Osteoblast (primary cell): ENCODE measurements at regions not wholly inside any gene's neighbourhood (a gene's known extent, or its start where the extent isn't known, plus 50 kb on each side); places are given as distances from the start of the nearest gene placed in this dataset.
"Not testable (repeated sequence)": the region's sequence is repeated elsewhere in the genome, so short reads cannot be mapped to it uniquely, and the experiment has no call there.

Source experiments
- DNase-seq: peaks from one replicate; pipeline ENCODE4 v3.0.0; 2011; ENCODE audit warnings: low spot score, mixed read lengths; ENCODE audit not compliant: insufficient read length; ENCODE audit errors: missing footprints
- H2AFZ ChIP-seq: 2 replicates; pipeline ENCODE4 v1.6.0; 2011; ENCODE audit warnings: mild to moderate bottlenecking, low read length
- H3K27ac ChIP-seq: 2 replicates; pipeline ENCODE4 v1.5.1; 2011; ENCODE audit warnings: mild to moderate bottlenecking, low read depth, low read length, moderate library complexity
- H3K27me3 ChIP-seq: 2 replicates; pipeline ENCODE4 v1.6.0; 2012; ENCODE audit warnings: mild to moderate bottlenecking, control low read depth, inconsistent platforms, low read length, moderate library complexity; ENCODE audit not compliant: insufficient read depth
- H3K36me3 ChIP-seq: 2 replicates; pipeline ENCODE4 v1.5.1; 2011; ENCODE audit warnings: mild to moderate bottlenecking, low read length, control low read depth, moderate library complexity; ENCODE audit not compliant: insufficient read depth
- H3K4me1 ChIP-seq: 2 replicates; pipeline ENCODE4 v1.5.1; 2011; ENCODE audit warnings: mild to moderate bottlenecking, low read length, control low read depth, moderate library complexity; ENCODE audit not compliant: insufficient read depth
- H3K4me2 ChIP-seq: 2 replicates; pipeline ENCODE4 v1.6.0; 2011; ENCODE audit warnings: mild to moderate bottlenecking, low read length; ENCODE audit not compliant: insufficient read depth
- H3K4me3 ChIP-seq: fragments of 200-600 bp; sonication (generic); 3 replicates; pipeline ENCODE4 v1.5.1; 2012; ENCODE audit warnings: mild to moderate bottlenecking, low read length, inconsistent platforms; ENCODE audit not compliant: insufficient read depth
- H3K79me2 ChIP-seq: 2 replicates; pipeline ENCODE4 v1.6.0; 2012; ENCODE audit warnings: mild to moderate bottlenecking, low read length, control low read depth, inconsistent platforms; ENCODE audit not compliant: insufficient read depth
- H3K9me3 ChIP-seq: 2 replicates; pipeline ENCODE4 v1.5.1; 2011; ENCODE audit warnings: low read depth, low read length, control low read depth
- H4K20me1 ChIP-seq: 2 replicates; pipeline ENCODE4 v1.6.0; 2012; ENCODE audit warnings: mild to moderate bottlenecking, low read length, control low read depth; ENCODE audit not compliant: insufficient read depth
- TF ChIP-seq, protein P1 (sequence below): IDR thresholded peaks from 2 replicates; pipeline ENCODE4 v1.5.1; 2011; ENCODE audit warnings: mild to moderate bottlenecking, low read depth, low read length, moderate library complexity; ENCODE audit errors: extremely low read depth

DNA sequence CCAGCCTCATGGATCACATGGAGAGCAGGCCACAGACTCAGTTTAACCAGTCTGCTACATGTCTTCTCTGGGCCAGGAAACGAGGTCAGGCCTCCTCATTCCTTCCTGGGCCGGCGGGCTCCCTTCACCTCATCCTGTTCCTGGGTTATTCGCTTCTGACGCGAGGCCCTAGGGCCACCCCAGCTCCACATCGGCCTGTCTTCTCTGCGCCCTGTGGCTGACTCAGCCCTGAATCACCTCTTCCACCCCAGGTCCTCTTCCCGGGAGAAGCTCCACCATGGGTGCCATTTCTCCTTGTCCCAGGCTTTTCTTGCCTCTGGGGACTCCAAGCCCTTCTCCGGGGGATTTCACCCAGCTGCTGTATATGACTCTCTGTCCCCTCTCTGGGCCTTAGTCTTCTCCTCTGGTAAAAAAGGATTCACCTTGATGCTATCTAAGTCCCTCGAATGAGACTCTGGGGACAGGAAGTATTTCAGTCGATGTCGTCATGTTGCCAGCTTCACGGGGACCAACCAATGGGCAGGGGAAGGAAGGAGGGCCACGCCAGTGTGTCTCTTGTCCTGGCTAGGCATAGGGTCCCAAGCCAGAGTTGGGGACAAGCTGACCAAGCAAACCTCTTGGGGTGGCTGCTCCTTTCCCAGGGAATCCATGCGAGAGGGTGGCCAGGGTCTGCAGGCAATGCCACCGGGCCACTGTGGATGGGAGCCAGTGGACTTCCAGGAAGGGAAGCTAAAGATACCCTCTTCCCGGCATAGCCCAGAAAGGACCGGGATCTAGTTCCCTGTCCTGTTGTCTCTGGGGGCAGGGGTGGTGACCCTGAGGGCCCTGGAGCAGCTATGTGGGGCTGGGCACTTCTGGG is 58.7 kb downstream of the SOCS3 start:
- Histone ChIP-seq H3K27me3 (no peaks in the 10 kb centered on the region), H3K79me2 (no peaks in the 10 kb centered on the region), H4K20me1 (no peaks in the 10 kb centered on the region), H3K4me2 (no peak overlapping the region), H3K4me1 (peaks cover 14% of the 10 kb centered on the region), H2AFZ (peak overlapping the region; percentile 91), H3K4me3 (no peak overlapping the region), H3K36me3 (no peaks in the 10 kb centered on the region), H3K27ac (peak overlapping the region; percentile 48), H3K9me3 (no peaks in the 10 kb centered on the region)
- TF ChIP-seq, protein P1, sequence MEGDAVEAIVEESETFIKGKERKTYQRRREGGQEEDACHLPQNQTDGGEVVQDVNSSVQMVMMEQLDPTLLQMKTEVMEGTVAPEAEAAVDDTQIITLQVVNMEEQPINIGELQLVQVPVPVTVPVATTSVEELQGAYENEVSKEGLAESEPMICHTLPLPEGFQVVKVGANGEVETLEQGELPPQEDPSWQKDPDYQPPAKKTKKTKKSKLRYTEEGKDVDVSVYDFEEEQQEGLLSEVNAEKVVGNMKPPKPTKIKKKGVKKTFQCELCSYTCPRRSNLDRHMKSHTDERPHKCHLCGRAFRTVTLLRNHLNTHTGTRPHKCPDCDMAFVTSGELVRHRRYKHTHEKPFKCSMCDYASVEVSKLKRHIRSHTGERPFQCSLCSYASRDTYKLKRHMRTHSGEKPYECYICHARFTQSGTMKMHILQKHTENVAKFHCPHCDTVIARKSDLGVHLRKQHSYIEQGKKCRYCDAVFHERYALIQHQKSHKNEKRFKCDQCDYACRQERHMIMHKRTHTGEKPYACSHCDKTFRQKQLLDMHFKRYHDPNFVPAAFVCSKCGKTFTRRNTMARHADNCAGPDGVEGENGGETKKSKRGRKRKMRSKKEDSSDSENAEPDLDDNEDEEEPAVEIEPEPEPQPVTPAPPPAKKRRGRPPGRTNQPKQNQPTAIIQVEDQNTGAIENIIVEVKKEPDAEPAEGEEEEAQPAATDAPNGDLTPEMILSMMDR = no peak
- DNase-seq = peak; percentile 84

DNA sequence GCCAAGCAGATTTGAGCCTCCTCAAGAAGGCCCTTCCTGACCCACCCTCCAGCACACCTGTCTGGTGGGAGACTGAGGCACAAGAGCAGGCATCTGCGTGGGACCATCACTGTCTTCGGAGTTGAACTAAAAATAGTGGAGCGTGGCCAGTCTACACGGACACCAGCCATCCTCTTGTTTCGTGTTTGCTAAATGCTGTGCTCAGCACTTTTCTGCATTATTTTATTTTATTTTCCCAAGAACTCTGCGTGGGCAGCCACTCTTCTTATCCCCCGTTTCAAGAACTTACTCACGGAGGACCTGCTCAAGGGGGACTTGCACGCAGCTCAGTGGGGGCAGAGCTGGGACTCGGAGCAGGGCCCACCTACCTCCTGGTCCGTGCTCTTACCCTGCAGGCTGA is 60.8 kb downstream of the SOCS3 start:
- Histone ChIP-seq H3K4me1 (peaks cover 21% of the 10 kb centered on the region), H4K20me1 (no peaks in the 10 kb centered on the region), H3K27ac (no peak overlapping the region), H3K4me3 (no peak overlapping the region), H3K36me3 (no peaks in the 10 kb centered on the region), H3K79me2 (no peaks in the 10 kb centered on the region), H2AFZ (no peak overlapping the region), H3K9me3 (no peaks in the 10 kb centered on the region), H3K27me3 (no peaks in the 10 kb centered on the region), H3K4me2 (no peak overlapping the region)
- DNase-seq = peak; percentile 6
- TF ChIP-seq, protein P1 = no peak

DNA sequence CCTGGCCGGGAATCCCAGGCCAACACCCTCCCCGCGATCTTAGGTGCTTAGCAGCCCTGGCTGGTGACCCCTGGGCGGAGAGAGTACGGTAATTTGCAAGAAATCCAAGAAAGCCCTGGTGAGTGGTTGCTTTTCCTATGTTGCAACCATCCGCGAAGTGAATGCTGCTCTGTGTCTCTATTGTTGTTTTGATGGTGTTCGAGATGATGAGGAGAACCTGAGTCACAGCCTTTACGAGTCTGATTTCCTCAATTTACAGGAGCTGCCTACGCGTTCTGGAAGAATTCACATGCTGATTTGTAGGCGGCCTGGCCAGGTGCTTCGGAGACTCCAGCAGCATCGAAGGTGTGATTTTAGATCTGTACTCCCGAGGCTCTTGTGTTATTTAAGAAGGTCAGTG is 63.3 kb downstream of the TMEM235 start:
- Histone ChIP-seq H3K27ac (peak overlapping the region; percentile 31), H3K36me3 (no peaks in the 10 kb centered on the region), H2AFZ (peak overlapping the region; percentile 75), H3K4me1 (peaks cover 6% of the 10 kb centered on the region), H3K79me2 (no peaks in the 10 kb centered on the region), H3K9me3 (no peaks in the 10 kb centered on the region), H4K20me1 (no peaks in the 10 kb centered on the region), H3K4me3 (no peak overlapping the region), H3K27me3 (no peaks in the 10 kb centered on the region), H3K4me2 (peak overlapping the region; percentile 30)
- DNase-seq = peak; percentile 89
- TF ChIP-seq, protein P1 = no peak

DNA sequence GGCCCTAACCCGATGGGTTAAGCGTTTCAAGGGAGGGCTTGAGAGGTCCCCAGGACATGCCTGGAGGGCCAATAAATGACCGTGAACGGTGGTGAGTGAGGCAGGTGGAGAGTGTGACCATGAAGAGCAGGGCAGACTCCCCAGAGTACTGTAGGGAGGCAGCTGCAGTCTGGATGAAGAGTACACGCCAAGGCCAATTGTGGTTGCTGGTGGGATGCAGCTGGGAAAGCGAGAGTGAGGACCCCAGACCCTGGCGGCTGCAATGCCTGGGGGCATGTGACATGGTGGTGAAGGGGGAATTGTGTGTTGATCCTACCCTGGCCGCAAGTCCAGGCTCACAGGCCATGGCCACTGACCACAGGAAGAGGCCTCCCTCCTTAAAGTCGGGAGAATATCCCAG is 62.9 kb downstream of the TMEM235 start:
- H3K27me3 ChIP-seq = no peaks in the 10 kb centered on the region
- H4K20me1 ChIP-seq = no peaks in the 10 kb centered on the region
- peak overlapping the region; percentile 75 for H2AFZ ChIP-seq
- H3K4me3 ChIP-seq = no peak overlapping the region
- H3K4me2 ChIP-seq = peak overlapping the region; percentile 30
- peak; percentile 30 for DNase-seq
- H3K4me1 ChIP-seq = peaks cover 6% of the 10 kb centered on the region
- peak overlapping the region; percentile 31 for H3K27ac ChIP-seq
- TF ChIP-seq, protein P1 = no peak
- no peaks in the 10 kb centered on the region for H3K79me2 ChIP-seq
- H3K36me3 ChIP-seq = no peaks in the 10 kb centered on the region
- no peaks in the 10 kb centered on the region for H3K9me3 ChIP-seq

DNA sequence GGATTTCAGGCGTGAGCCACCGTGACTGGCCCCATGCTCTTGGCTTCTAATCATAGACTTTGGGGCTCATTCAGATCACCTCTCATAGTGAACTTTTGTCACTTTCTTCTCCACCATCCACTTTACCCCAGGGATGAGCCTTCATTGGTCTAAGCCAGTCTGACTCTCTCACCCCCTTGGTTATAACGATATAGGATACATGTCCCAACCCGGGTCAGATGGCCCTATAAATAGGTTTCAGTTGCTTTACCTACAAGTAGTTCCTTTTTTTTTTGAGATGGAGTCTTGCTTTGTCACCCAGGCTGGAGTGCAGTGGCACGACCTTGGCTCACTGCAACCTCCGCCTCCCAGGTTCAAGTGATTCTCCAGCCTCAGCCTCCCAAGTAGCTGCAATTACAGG is 61.7 kb downstream of the TMEM235 start:
- H4K20me1 ChIP-seq, H3K27me3 ChIP-seq, H3K79me2 ChIP-seq, H3K9me3 ChIP-seq, H2AFZ ChIP-seq, H3K36me3 ChIP-seq, H3K4me1 ChIP-seq, H3K4me2 ChIP-seq, H3K4me3 ChIP-seq, H3K27ac ChIP-seq: not testable (repeated sequence)
- DNase-seq = peak; percentile 17
